Ovary (tissue), 3 donors: ENCODE measurements at regions not wholly inside any gene's neighbourhood (a gene's known extent, or its start where the extent isn't known, plus 50 kb on each side); places are given as distances from the start of the nearest gene placed in this dataset.

Experiments
- POLR2A ChIP-seq: fragments of 450-650 bp; IDR thresholded peaks from one replicate; pipeline ENCODE4 v1.6.1; 2017; ENCODE audit warnings: antibody characterized with exemption, mild to moderate bottlenecking, moderate library complexity
- TF ChIP-seq, protein P1 (sequence below), 3 donors: fragments of 450-650 bp in 2 of 3; fragments of 200-600 bp in 1 of 3; IDR thresholded peaks; one replicate each; pipeline versions ENCODE4 v1.5.1 to v1.8.0; 2016 to 2022; ENCODE audit warnings: antibody characterized with exemption in 3 of 3, mild to moderate bottlenecking in 1 of 3
- donor health status: DM: no; HTN: no; CAD: no.

- TF ChIP-seq, protein P1, sequence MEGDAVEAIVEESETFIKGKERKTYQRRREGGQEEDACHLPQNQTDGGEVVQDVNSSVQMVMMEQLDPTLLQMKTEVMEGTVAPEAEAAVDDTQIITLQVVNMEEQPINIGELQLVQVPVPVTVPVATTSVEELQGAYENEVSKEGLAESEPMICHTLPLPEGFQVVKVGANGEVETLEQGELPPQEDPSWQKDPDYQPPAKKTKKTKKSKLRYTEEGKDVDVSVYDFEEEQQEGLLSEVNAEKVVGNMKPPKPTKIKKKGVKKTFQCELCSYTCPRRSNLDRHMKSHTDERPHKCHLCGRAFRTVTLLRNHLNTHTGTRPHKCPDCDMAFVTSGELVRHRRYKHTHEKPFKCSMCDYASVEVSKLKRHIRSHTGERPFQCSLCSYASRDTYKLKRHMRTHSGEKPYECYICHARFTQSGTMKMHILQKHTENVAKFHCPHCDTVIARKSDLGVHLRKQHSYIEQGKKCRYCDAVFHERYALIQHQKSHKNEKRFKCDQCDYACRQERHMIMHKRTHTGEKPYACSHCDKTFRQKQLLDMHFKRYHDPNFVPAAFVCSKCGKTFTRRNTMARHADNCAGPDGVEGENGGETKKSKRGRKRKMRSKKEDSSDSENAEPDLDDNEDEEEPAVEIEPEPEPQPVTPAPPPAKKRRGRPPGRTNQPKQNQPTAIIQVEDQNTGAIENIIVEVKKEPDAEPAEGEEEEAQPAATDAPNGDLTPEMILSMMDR (IDR thresholded peaks at IDR 0.05) = no peak
- TF ChIP-seq POLR2A = no peak
These were observed 152.1 kb downstream of the AACS start for GRCh38 chr12:125217308-125217707.
